ENCODE measurements at regions not wholly inside any gene's neighbourhood (a gene's known extent, or its start where the extent isn't known, plus 50 kb on each side); places are given as distances from the start of the nearest gene placed in this dataset.

GRCh38 chrX:125710403-125711062, 390.9 kb downstream of the TEX13C start:
- WGBS (ENCODE audit: insufficient coverage), result 91% methylated on average over 4 of the region's 8 CpGs
- H3K9me3 ChIP-seq, result no peaks in the 10 kb centered on the region
- DNase-seq (no peak), ATAC-seq (replicated peaks in 1 of 4) (no peak)
- Mint-ChIP-seq H3K36me3 (no peaks in the 10 kb centered on the region), H3K9me3 (no peaks in the 10 kb centered on the region), H3K4me3 (no peak overlapping the region), H3K27ac (no peak overlapping the region), H3K4me1 (no peaks in the 10 kb centered on the region), H3K27me3 (peaks cover 0 to 8% of the 10 kb centered on the region in 2 donors)
- H3K27ac ChIP-seq (ENCODE audit: low read length), result no peak overlapping the region
- no peaks in the 10 kb centered on the region for H3K4me1 ChIP-seq (ENCODE audit: control insufficient read depth in 1 of 2, extremely low read depth in 1 of 2, insufficient read depth in 2 of 2, low read length in 2 of 2)
- H3K36me3 ChIP-seq (ENCODE audit: control insufficient read depth in 2 of 2, extremely low read depth in 1 of 2, insufficient read depth in 1 of 2, low read length in 1 of 2), result no peaks in the 10 kb centered on the region
- H3K27me3 ChIP-seq (replicated peaks in 1 of 2; ENCODE audit: control insufficient read depth in 2 of 2, extremely low read depth in 1 of 2, insufficient read depth in 2 of 2, low read length in 1 of 2), result no peaks in the 10 kb centered on the region
- POLR2A ChIA-PET, result no interaction called here
- no peak overlapping the region for H3K4me3 ChIP-seq (ENCODE audit: control insufficient read depth in 1 of 2, extremely low read depth in 1 of 2, low read length in 1 of 2)
- CTCF ChIA-PET, result no interaction called here

GRCh38 chrX:125711103-125711502, 391.4 kb downstream of the TEX13C start:
- H3K27ac ChIP-seq (ENCODE audit: low read length), result no peak overlapping the region
- H3K36me3 ChIP-seq (ENCODE audit: control insufficient read depth in 2 of 2, extremely low read depth in 1 of 2, insufficient read depth in 1 of 2, low read length in 1 of 2), result no peaks in the 10 kb centered on the region
- H3K4me3 ChIP-seq (ENCODE audit: control insufficient read depth in 1 of 2, extremely low read depth in 1 of 2, low read length in 1 of 2), result no peak overlapping the region
- H3K9me3 Mint-ChIP-seq, result no peaks in the 10 kb centered on the region
- no peak for ATAC-seq (replicated peaks in 1 of 4)
- H3K4me1 ChIP-seq (ENCODE audit: control insufficient read depth in 1 of 2, extremely low read depth in 1 of 2, insufficient read depth in 2 of 2, low read length in 2 of 2), result no peaks in the 10 kb centered on the region
- no peak for DNase-seq
- H3K4me3 Mint-ChIP-seq, result no peak overlapping the region
- H3K27ac Mint-ChIP-seq, result no peak overlapping the region
- H3K27me3 Mint-ChIP-seq, result peaks cover 0 to 5% of the 10 kb centered on the region in 2 donors
- CTCF ChIA-PET, result no interaction called here
- no peaks in the 10 kb centered on the region for H3K4me1 Mint-ChIP-seq
- POLR2A ChIA-PET, result no interaction called here
- H3K27me3 ChIP-seq (replicated peaks in 1 of 2; ENCODE audit: control insufficient read depth in 2 of 2, extremely low read depth in 1 of 2, insufficient read depth in 2 of 2, low read length in 1 of 2), result no peaks in the 10 kb centered on the region
- no CpG with 5 or more reads among the region's 1 CpG for WGBS (ENCODE audit: insufficient coverage)
- H3K36me3 Mint-ChIP-seq, result no peaks in the 10 kb centered on the region
- no peaks in the 10 kb centered on the region for H3K9me3 ChIP-seq

DNA sequence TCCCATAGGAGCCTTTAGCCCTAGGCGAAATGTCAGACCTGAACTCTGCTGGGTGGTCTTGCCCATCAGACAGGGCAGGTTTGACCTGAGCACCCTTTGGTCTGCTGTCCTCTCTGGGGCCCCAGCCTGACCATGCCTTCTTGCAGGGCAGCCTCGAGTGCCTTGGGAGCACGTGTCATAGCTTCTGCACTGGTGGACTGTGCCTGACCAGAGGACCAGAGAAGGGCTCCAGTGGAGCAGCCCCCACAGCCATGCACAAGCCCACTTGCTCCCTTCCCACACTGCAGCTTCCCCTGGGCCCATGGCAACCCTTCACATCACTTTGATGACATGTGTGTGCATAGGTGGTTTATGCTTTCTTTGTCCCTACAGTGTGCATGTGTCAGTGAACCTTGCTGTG, 394.0 kb downstream of the TEX13C start:
- no peak overlapping the region for H3K27ac Mint-ChIP-seq
- DNase-seq, result no peak
- H3K36me3 Mint-ChIP-seq, result no peaks in the 10 kb centered on the region
- H3K27me3 ChIP-seq (replicated peaks in 1 of 2; ENCODE audit: control insufficient read depth in 2 of 2, extremely low read depth in 1 of 2, insufficient read depth in 2 of 2, low read length in 1 of 2), result no peaks in the 10 kb centered on the region
- no peaks in the 10 kb centered on the region for H3K36me3 ChIP-seq (ENCODE audit: control insufficient read depth in 2 of 2, extremely low read depth in 1 of 2, insufficient read depth in 1 of 2, low read length in 1 of 2)
- H3K4me1 Mint-ChIP-seq, result no peaks in the 10 kb centered on the region
- no peaks in the 10 kb centered on the region for H3K9me3 ChIP-seq
- no peaks in the 10 kb centered on the region for H3K4me1 ChIP-seq (ENCODE audit: control insufficient read depth in 1 of 2, extremely low read depth in 1 of 2, insufficient read depth in 2 of 2, low read length in 2 of 2)
- no peak overlapping the region for H3K27ac ChIP-seq (ENCODE audit: low read length)
- WGBS (ENCODE audit: insufficient coverage), result no CpG with 5 or more reads among the region's 3 CpGs
- ATAC-seq (replicated peaks in 1 of 4), result no peak
- no peak overlapping the region for H3K4me3 Mint-ChIP-seq
- ChIA-PET POLR2A (no interaction called here), CTCF (no interaction called here)
- no peak overlapping the region for H3K4me3 ChIP-seq (ENCODE audit: control insufficient read depth in 1 of 2, extremely low read depth in 1 of 2, low read length in 1 of 2)
- no peaks in the 10 kb centered on the region for H3K9me3 Mint-ChIP-seq
- no peaks in the 10 kb centered on the region for H3K27me3 Mint-ChIP-seq

DNA sequence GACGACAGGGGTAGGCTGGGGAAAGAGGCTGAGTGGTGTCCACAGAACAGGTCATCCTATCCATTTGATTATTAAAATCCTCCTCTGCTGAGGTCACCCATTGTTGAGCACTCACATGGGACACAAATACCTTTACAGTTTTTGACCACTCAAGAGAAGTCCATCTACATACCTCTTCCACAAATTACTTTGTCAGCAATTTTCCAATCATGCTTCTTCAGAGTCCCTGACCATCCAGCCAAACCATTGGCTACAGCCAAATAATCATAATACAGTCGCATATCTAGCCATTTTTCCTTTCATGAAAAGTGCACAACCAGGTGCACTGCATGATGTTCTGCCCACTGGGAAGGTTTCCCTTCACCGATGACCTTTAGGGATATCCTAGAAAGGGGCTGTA, 407.4 kb downstream of the TEX13C start:
- no peak overlapping the region for H3K4me3 ChIP-seq (ENCODE audit: control insufficient read depth in 1 of 2, extremely low read depth in 1 of 2, low read length in 1 of 2)
- Mint-ChIP-seq H3K27ac (no peak overlapping the region), H3K9me3 (peaks cover 0 to 6% (median 0%) of the 10 kb centered on the region in 3 donors), H3K4me1 (no peaks in the 10 kb centered on the region), H3K36me3 (no peaks in the 10 kb centered on the region), H3K27me3 (no peaks in the 10 kb centered on the region), H3K4me3 (no peak overlapping the region)
- no peaks in the 10 kb centered on the region for H3K4me1 ChIP-seq (ENCODE audit: control insufficient read depth in 1 of 2, extremely low read depth in 1 of 2, insufficient read depth in 2 of 2, low read length in 2 of 2)
- no peaks in the 10 kb centered on the region for H3K27me3 ChIP-seq (replicated peaks in 1 of 2; ENCODE audit: control insufficient read depth in 2 of 2, extremely low read depth in 1 of 2, insufficient read depth in 2 of 2, low read length in 1 of 2)
- CTCF ChIA-PET, result no interaction called here
- WGBS (ENCODE audit: insufficient coverage), result no CpG with 5 or more reads among the region's 3 CpGs
- POLR2A ChIA-PET, result no interaction called here
- no peak overlapping the region for H3K27ac ChIP-seq (ENCODE audit: low read length)
- DNase-seq (no peak), ATAC-seq (replicated peaks in 1 of 4) (no peak)
- H3K9me3 ChIP-seq, result no peaks in the 10 kb centered on the region
- H3K36me3 ChIP-seq (ENCODE audit: control insufficient read depth in 2 of 2, extremely low read depth in 1 of 2, insufficient read depth in 1 of 2, low read length in 1 of 2), result no peaks in the 10 kb centered on the region

DNA sequence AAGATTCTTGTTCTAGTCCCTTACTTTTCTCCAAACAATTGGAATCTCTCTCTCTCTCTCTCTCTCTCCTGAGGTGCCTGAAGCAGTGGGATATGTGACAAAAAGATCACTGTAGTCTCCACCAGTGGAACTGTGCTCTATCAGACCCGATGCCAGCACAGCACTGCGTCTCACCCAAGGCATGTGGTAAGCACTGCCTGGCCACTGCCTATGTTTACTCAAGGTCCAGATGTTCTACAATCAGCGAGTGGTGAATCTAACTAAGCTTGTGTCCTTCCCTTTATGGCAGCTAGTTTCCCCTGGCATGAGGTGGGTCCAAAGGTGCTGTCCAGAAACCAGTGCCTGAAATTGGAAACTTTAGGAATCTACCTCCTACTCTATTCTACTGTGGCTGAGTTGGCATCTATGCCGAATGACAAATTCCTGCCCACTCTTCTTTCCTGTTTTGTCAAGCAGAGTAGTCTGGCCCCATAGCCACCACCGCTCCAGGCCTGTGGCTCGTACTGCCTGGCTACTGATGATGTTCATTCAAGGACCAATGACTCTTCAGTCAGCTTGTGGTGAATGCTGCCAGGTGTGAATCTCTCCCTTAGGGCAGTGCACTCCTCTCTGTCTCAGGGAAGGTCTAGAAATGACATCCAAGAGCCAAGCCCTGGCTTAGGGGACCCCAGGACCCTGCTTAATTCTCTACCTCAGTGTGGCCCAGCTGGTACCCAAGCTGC, 416.5 kb downstream of the TEX13C start:
- Mint-ChIP-seq H3K27me3 (no peaks in the 10 kb centered on the region), H3K4me1 (no peaks in the 10 kb centered on the region), H3K9me3 (peaks cover 0 to 11% (median 7%) of the 10 kb centered on the region in 3 donors), H3K4me3 (no peak overlapping the region), H3K36me3 (no peaks in the 10 kb centered on the region), H3K27ac (no peak overlapping the region)
- no peaks in the 10 kb centered on the region for H3K9me3 ChIP-seq
- CTCF ChIA-PET, result interaction anchor here in 1 of 2 donors (0.6 kb wide), 1 partner anchor 19 kb away, joined by 3 read pairs; no protein-coding TSS in a partner anchor
- no peaks in the 10 kb centered on the region for H3K4me1 ChIP-seq (ENCODE audit: control insufficient read depth in 1 of 2, extremely low read depth in 1 of 2, insufficient read depth in 2 of 2, low read length in 2 of 2)
- POLR2A ChIA-PET, result no interaction called here
- WGBS (ENCODE audit: insufficient coverage), result no CpG with 5 or more reads among the region's 6 CpGs
- H3K27ac ChIP-seq (ENCODE audit: low read length), result no peak overlapping the region
- ATAC-seq (replicated peaks in 1 of 4) (no peak), DNase-seq (no peak)
- no peaks in the 10 kb centered on the region for H3K36me3 ChIP-seq (ENCODE audit: control insufficient read depth in 2 of 2, extremely low read depth in 1 of 2, insufficient read depth in 1 of 2, low read length in 1 of 2)
- H3K27me3 ChIP-seq (replicated peaks in 1 of 2; ENCODE audit: control insufficient read depth in 2 of 2, extremely low read depth in 1 of 2, insufficient read depth in 2 of 2, low read length in 1 of 2), result no peaks in the 10 kb centered on the region
- H3K4me3 ChIP-seq (ENCODE audit: control insufficient read depth in 1 of 2, extremely low read depth in 1 of 2, low read length in 1 of 2), result no peak overlapping the region

DNA sequence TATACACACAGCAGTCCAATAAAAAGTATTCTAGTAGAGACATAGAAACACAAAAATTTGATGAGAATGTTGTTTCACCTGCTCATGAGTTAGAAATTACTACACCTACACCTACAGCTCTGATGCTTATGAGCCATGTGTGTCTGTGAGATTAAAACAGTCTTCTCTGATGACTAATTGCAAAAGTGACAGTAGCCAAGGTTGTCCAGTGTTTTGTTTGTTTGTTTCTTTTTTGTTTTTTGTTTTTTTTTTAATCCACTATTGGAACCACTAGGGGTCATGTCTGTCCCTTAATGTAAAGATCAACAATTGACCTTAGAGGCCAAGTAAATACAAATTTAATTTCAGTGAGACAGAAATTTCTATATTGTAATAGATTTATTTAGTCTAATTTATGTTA, 423.1 kb downstream of the TEX13C start:
- DNase-seq (no peak), ATAC-seq (replicated peaks in 1 of 4) (no peak)
- H3K27ac ChIP-seq (ENCODE audit: low read length), result no peak overlapping the region
- no peaks in the 10 kb centered on the region for H3K27me3 ChIP-seq (replicated peaks in 1 of 2; ENCODE audit: control insufficient read depth in 2 of 2, extremely low read depth in 1 of 2, insufficient read depth in 2 of 2, low read length in 1 of 2)
- Mint-ChIP-seq H3K27ac (no peak overlapping the region), H3K4me1 (no peaks in the 10 kb centered on the region), H3K9me3 (no peaks in the 10 kb centered on the region), H3K27me3 (peaks cover 0 to 5% of the 10 kb centered on the region in 2 donors), H3K4me3 (no peak overlapping the region), H3K36me3 (no peaks in the 10 kb centered on the region)
- no peaks in the 10 kb centered on the region for H3K9me3 ChIP-seq
- H3K36me3 ChIP-seq (ENCODE audit: control insufficient read depth in 2 of 2, extremely low read depth in 1 of 2, insufficient read depth in 1 of 2, low read length in 1 of 2), result no peaks in the 10 kb centered on the region
- H3K4me1 ChIP-seq (ENCODE audit: control insufficient read depth in 1 of 2, extremely low read depth in 1 of 2, insufficient read depth in 2 of 2, low read length in 2 of 2), result no peaks in the 10 kb centered on the region
- ChIA-PET CTCF (interaction anchor here in 1 of 2 donors (0.7 kb wide), 1 partner anchor 23 kb away, joined by 3 read pairs; no protein-coding TSS in a partner anchor), POLR2A (no interaction called here)
- H3K4me3 ChIP-seq (ENCODE audit: control insufficient read depth in 1 of 2, extremely low read depth in 1 of 2, low read length in 1 of 2), result no peak overlapping the region
